HEK293 (cell line): ENCODE measurements at regions not wholly inside any gene's neighbourhood (a gene's known extent, or its start where the extent isn't known, plus 50 kb on each side); places are given as distances from the start of the nearest gene placed in this dataset.

Experiments
- CTCF ChIA-PET: fragments of 350-600 bp; formaldehyde crosslinking; extraction: SDS; loops from one replicate; lab custom pipeline; 2021; ENCODE audit warnings: antibody characterized with exemption; lab: Yijun Ruan, JAX
- POLR2A ChIA-PET: fragments of 300-600 bp; formaldehyde crosslinking; extraction: SDS; loops from one replicate; lab custom pipeline; 2020; ENCODE audit warnings: antibody characterized with exemption, inconsistent platforms; lab: Yijun Ruan, JAX
- H3K27ac ChIP-seq: fragments of 200-500 bp; sonication (Bioruptor generic); 2 replicates; pipeline ENCODE4 v1.5.1; 2014; ENCODE audit warnings: low read depth, low read length, control low read depth, inconsistent platforms; ENCODE audit errors: extremely low read depth
- H3K36me3 ChIP-seq, 2 experiments: fragments of 200-500 bp in 1 of 2; sonication (Bioruptor generic) in 1 of 2; 1 replicate in 1 of 2; 2 replicates in 1 of 2; pipeline ENCODE4 v1.5.1; 2014 to 2017; ENCODE audit warnings: inconsistent platforms in 2 of 2, low read length in 2 of 2; ENCODE audit not compliant: control insufficient read depth in 2 of 2, insufficient read depth in 1 of 2
- H3K4me1 ChIP-seq: fragments of 200-500 bp; sonication (Bioruptor generic); 2 replicates; pipeline ENCODE4 v1.5.1; 2014; ENCODE audit warnings: mild to moderate bottlenecking, low read length, inconsistent platforms; ENCODE audit not compliant: control insufficient read depth, insufficient read depth
- H3K4me3 ChIP-seq: 2 replicates; pipeline ENCODE4 v1.5.1; 2011; ENCODE audit warnings: low read depth, mild to moderate bottlenecking, control low read depth, low read length, moderate library complexity
- H3K9me3 ChIP-seq: fragments of 200-500 bp; sonication (Bioruptor generic); 2 replicates; pipeline ENCODE4 v1.5.1; 2014; ENCODE audit warnings: low read depth, low read length, inconsistent platforms; ENCODE audit not compliant: control insufficient read depth, insufficient read depth
- BCL11B ChIP-seq: fragments of 450-650 bp; formaldehyde crosslinking; IDR thresholded peaks from 2 replicates; pipeline ENCODE4 v1.5.1; 2016; ENCODE audit warnings: low read depth, missing biosample characterization, missing genetic modification characterization
- GLI2 ChIP-seq: fragments of 450-650 bp; formaldehyde crosslinking; IDR thresholded peaks from 2 replicates; pipeline ENCODE4; 2017; ENCODE audit warnings: missing biosample characterization, missing genetic modification characterization, low read depth, borderline replicate concordance
- HOXD13 ChIP-seq: sonication (generic); formaldehyde crosslinking; IDR thresholded peaks from 2 replicates; pipeline ENCODE4 v1.8.0; 2022; ENCODE audit warnings: missing genetic modification reagents, borderline replicate concordance
- KLF1 ChIP-seq: fragments of 450-650 bp; formaldehyde crosslinking; IDR thresholded peaks from 2 replicates; pipeline ENCODE4 v1.5.1; 2016; ENCODE audit warnings: missing biosample characterization, missing genetic modification characterization
- KLF9 ChIP-seq: fragments of 450-650 bp; formaldehyde crosslinking; IDR thresholded peaks from 2 replicates; pipeline ENCODE4 v1.5.1; 2016; ENCODE audit warnings: missing biosample characterization, missing genetic modification characterization, low read depth
- TCF7L2 ChIP-seq: IDR thresholded peaks from 2 replicates; pipeline ENCODE4 v1.6.1; 2011; ENCODE audit warnings: low read depth, mild to moderate bottlenecking, inconsistent platforms, low read length, moderate library complexity, borderline replicate concordance
- ZBTB17 ChIP-seq: fragments of 450-650 bp; formaldehyde crosslinking; IDR thresholded peaks from 2 replicates; pipeline ENCODE4 v1.5.1; 2016; ENCODE audit warnings: missing biosample characterization, missing genetic modification characterization
- ZBTB44 ChIP-seq: fragments of 450-650 bp; IDR thresholded peaks from 2 replicates; pipeline ENCODE4 v1.5.1; 2018; ENCODE audit warnings: missing biosample characterization, mild to moderate bottlenecking, missing genetic modification characterization
- ZNF112 ChIP-seq: fragments of 450-650 bp; formaldehyde crosslinking; IDR thresholded peaks from 2 replicates; pipeline ENCODE4 v1.5.0; 2017; ENCODE audit warnings: missing biosample characterization, missing genetic modification characterization
- ZNF121 ChIP-seq: fragments of 450-650 bp; formaldehyde crosslinking; IDR thresholded peaks from 2 replicates; pipeline ENCODE4 v1.5.1; 2016; ENCODE audit warnings: missing biosample characterization, missing genetic modification characterization
- ZNF19 ChIP-seq: fragments of 450-650 bp; formaldehyde crosslinking; IDR thresholded peaks from 2 replicates; pipeline ENCODE4; 2016; ENCODE audit warnings: missing biosample characterization, missing genetic modification characterization, low read depth
- ZNF214 ChIP-seq: fragments of 450-650 bp; formaldehyde crosslinking; IDR thresholded peaks from 2 replicates; pipeline ENCODE4 v1.5.1; 2017; ENCODE audit warnings: missing biosample characterization, mild to moderate bottlenecking, missing genetic modification characterization, borderline replicate concordance
- ZNF221 ChIP-seq: fragments of 450-650 bp; formaldehyde crosslinking; IDR thresholded peaks from 2 replicates; pipeline ENCODE4 v1.5.1; 2017; ENCODE audit warnings: missing biosample characterization, missing genetic modification characterization, borderline replicate concordance
- ZNF24 ChIP-seq: fragments of 450-650 bp; formaldehyde crosslinking; IDR thresholded peaks from 2 replicates; pipeline ENCODE4 v1.5.1; 2016; ENCODE audit warnings: missing biosample characterization, missing genetic modification characterization
- ZNF354C ChIP-seq: fragments of 450-650 bp; formaldehyde crosslinking; IDR thresholded peaks from 2 replicates; pipeline ENCODE4 v1.5.1; 2016; ENCODE audit warnings: missing biosample characterization, missing genetic modification characterization, low read depth, borderline replicate concordance
- ZNF426 ChIP-seq: fragments of 450-650 bp; formaldehyde crosslinking; IDR thresholded peaks from 2 replicates; pipeline ENCODE4 v1.5.1; 2017; ENCODE audit warnings: missing biosample characterization, missing genetic modification characterization, mild to moderate bottlenecking, inconsistent platforms, moderate library complexity
- ZNF48 ChIP-seq: fragments of 450-650 bp; formaldehyde crosslinking; IDR thresholded peaks from 2 replicates; pipeline ENCODE4 v1.5.1; 2016; ENCODE audit warnings: missing biosample characterization, missing genetic modification characterization
- ZNF549 ChIP-seq: fragments of 450-650 bp; IDR thresholded peaks from 2 replicates; pipeline ENCODE4 v1.5.1; 2018; ENCODE audit warnings: missing biosample characterization, missing genetic modification characterization, mild to moderate bottlenecking, inconsistent platforms, moderate library complexity
- ZNF571 ChIP-seq: fragments of 450-650 bp; formaldehyde crosslinking; IDR thresholded peaks from 2 replicates; pipeline ENCODE4 v1.5.0; 2017; ENCODE audit warnings: missing biosample characterization, missing genetic modification characterization
- ZNF654 ChIP-seq: fragments of 450-650 bp; formaldehyde crosslinking; IDR thresholded peaks from 2 replicates; pipeline ENCODE4 v1.5.1; 2016; ENCODE audit warnings: low read depth, missing biosample characterization, missing genetic modification characterization
- ZNF792 ChIP-seq: fragments of 450-650 bp; formaldehyde crosslinking; IDR thresholded peaks from 2 replicates; pipeline ENCODE4 v1.5.1; 2016; ENCODE audit warnings: missing biosample characterization, missing genetic modification characterization
- ZNF830 ChIP-seq: fragments of 450-650 bp; IDR thresholded peaks from 2 replicates; pipeline ENCODE4 v1.5.0; 2018; ENCODE audit warnings: missing biosample characterization, missing genetic modification characterization, low read depth, mild to moderate bottlenecking, moderate library complexity
- TF ChIP-seq, protein P1 (sequence below): fragments of 450-650 bp; formaldehyde crosslinking; IDR thresholded peaks from 2 replicates; pipeline ENCODE4 v1.5.1; 2016; ENCODE audit warnings: missing biosample characterization, missing genetic modification characterization
- TF ChIP-seq, protein P2 (sequence below): fragments of 450-650 bp; formaldehyde crosslinking; IDR thresholded peaks from 2 replicates; pipeline ENCODE4 v1.5.1; 2016; ENCODE audit warnings: missing biosample characterization, missing genetic modification characterization, borderline replicate concordance
- TF ChIP-seq, protein P3 (sequence below): fragments of 450-650 bp; formaldehyde crosslinking; IDR thresholded peaks from 2 replicates; pipeline ENCODE4 v1.5.1; 2016; ENCODE audit warnings: missing biosample characterization, missing genetic modification characterization
- TF ChIP-seq, protein P4 (sequence below): fragments of 450-650 bp; formaldehyde crosslinking; IDR thresholded peaks from 2 replicates; pipeline ENCODE4 v1.5.1; 2016; ENCODE audit warnings: missing biosample characterization, missing genetic modification characterization

DNA sequence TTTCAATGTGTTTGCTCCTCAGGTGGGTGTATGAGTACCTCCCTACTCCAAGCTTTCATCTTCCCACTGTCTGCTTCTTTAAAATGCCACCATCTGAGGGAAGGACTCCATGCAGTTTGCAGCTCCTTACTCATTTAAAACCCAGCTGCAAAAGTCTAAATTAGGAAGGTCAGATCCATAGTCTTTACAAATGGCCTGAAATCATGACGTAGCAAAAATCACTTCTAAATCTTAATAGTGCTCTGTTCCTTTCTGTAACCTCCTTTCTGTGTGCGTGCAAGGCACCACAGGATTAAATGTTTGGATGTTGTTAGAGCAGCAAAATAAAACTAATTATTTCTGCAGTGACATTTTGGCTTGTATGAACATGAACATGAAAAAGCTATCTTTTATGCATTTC, 366.9 kb upstream of the IGFBP3 start:
- CTCF ChIA-PET, result interaction anchor here (0.6 to 1.2 kb wide), 3 partner anchors 24 to 371 kb away, joined by 3 to 4 read pairs (median 4); no protein-coding TSS in a partner anchor

DNA sequence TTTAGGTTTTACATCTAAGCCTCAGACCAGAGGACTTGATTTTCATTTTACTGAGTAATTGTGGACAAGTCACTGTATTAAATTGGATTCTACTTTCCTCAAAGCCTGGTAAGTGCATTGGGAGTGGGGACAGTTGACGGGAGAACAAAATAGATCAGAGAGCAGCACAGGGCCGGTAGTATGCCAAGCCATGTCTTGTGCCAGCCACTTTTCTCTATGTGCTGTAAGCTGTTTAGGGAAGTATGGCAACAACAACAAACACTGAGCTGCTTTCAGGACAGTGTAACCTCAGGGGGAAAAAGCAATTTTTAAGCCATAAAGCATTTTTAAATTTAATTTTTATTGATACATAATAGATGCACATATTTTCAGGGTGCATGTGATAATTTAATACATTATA, 365.9 kb upstream of the IGFBP3 start:
- TF ChIP-seq ZNF426 (tag by site-specific recombination), result no peak
- no peak for TF ChIP-seq ZNF121 (tag by site-specific recombination)
- TF ChIP-seq, protein P1, sequence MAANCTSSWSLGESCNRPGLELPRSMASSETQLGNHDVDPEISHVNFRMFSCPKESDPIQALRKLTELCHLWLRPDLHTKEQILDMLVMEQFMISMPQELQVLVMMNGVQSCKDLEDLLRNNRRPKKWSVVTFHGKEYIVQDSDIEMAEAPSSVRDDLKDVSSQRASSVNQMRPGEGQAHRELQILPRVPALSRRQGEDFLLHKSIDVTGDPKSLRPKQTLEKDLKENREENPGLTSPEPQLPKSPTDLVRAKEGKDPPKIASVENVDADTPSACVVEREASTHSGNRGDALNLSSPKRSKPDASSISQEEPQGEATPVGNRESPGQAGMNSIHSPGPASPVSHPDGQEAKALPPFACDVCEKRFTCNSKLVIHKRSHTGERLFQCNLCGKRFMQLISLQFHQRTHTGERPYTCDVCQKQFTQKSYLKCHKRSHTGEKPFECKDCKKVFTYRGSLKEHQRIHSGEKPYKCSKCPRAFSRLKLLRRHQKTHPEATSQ, result no peak
- TF ChIP-seq ZNF654 (tag by site-specific recombination), result no peak
- TF ChIP-seq ZBTB44 (tag by site-specific recombination), result no peak
- TF ChIP-seq ZNF830, result no peak
- TF ChIP-seq, protein P2, sequence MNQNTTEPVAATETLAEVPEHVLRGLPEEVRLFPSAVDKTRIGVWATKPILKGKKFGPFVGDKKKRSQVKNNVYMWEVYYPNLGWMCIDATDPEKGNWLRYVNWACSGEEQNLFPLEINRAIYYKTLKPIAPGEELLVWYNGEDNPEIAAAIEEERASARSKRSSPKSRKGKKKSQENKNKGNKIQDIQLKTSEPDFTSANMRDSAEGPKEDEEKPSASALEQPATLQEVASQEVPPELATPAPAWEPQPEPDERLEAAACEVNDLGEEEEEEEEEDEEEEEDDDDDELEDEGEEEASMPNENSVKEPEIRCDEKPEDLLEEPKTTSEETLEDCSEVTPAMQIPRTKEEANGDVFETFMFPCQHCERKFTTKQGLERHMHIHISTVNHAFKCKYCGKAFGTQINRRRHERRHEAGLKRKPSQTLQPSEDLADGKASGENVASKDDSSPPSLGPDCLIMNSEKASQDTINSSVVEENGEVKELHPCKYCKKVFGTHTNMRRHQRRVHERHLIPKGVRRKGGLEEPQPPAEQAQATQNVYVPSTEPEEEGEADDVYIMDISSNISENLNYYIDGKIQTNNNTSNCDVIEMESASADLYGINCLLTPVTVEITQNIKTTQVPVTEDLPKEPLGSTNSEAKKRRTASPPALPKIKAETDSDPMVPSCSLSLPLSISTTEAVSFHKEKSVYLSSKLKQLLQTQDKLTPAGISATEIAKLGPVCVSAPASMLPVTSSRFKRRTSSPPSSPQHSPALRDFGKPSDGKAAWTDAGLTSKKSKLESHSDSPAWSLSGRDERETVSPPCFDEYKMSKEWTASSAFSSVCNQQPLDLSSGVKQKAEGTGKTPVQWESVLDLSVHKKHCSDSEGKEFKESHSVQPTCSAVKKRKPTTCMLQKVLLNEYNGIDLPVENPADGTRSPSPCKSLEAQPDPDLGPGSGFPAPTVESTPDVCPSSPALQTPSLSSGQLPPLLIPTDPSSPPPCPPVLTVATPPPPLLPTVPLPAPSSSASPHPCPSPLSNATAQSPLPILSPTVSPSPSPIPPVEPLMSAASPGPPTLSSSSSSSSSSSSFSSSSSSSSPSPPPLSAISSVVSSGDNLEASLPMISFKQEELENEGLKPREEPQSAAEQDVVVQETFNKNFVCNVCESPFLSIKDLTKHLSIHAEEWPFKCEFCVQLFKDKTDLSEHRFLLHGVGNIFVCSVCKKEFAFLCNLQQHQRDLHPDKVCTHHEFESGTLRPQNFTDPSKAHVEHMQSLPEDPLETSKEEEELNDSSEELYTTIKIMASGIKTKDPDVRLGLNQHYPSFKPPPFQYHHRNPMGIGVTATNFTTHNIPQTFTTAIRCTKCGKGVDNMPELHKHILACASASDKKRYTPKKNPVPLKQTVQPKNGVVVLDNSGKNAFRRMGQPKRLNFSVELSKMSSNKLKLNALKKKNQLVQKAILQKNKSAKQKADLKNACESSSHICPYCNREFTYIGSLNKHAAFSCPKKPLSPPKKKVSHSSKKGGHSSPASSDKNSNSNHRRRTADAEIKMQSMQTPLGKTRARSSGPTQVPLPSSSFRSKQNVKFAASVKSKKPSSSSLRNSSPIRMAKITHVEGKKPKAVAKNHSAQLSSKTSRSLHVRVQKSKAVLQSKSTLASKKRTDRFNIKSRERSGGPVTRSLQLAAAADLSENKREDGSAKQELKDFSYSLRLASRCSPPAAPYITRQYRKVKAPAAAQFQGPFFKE, result no peak
- no peak for TF ChIP-seq ZNF24 (tag by site-specific recombination)
- TF ChIP-seq ZNF354C (tag by site-specific recombination), result no peak
- TF ChIP-seq ZNF19, result no peak
- TF ChIP-seq ZNF112 (tag by site-specific recombination), result no peak
- no peak for TF ChIP-seq ZNF48 (tag by site-specific recombination)
- TF ChIP-seq BCL11B (tag by site-specific recombination), result no peak
- no peak overlapping the region for H3K27ac ChIP-seq
- ChIA-PET POLR2A (no interaction called here), CTCF (interaction anchor here (0.6 kb wide), 1 partner anchor 204 kb away, joined by 3 read pairs; no protein-coding TSS in a partner anchor)
- no peaks in the 10 kb centered on the region for H3K4me1 ChIP-seq
- no peaks in the 10 kb centered on the region for H3K36me3 ChIP-seq
- no peak overlapping the region for H3K4me3 ChIP-seq
- no peaks in the 10 kb centered on the region for H3K9me3 ChIP-seq

More for the DNA sequence above, 366.9 kb upstream of the IGFBP3 start:
- no peak overlapping the region for H3K4me3 ChIP-seq
- POLR2A ChIA-PET, result no interaction called here
- no peaks in the 10 kb centered on the region for H3K4me1 ChIP-seq
- no peak overlapping the region for H3K27ac ChIP-seq
- TF ChIP-seq HOXD13 (CRISPR knock-in tag), result no peak
- TF ChIP-seq, protein P3, sequence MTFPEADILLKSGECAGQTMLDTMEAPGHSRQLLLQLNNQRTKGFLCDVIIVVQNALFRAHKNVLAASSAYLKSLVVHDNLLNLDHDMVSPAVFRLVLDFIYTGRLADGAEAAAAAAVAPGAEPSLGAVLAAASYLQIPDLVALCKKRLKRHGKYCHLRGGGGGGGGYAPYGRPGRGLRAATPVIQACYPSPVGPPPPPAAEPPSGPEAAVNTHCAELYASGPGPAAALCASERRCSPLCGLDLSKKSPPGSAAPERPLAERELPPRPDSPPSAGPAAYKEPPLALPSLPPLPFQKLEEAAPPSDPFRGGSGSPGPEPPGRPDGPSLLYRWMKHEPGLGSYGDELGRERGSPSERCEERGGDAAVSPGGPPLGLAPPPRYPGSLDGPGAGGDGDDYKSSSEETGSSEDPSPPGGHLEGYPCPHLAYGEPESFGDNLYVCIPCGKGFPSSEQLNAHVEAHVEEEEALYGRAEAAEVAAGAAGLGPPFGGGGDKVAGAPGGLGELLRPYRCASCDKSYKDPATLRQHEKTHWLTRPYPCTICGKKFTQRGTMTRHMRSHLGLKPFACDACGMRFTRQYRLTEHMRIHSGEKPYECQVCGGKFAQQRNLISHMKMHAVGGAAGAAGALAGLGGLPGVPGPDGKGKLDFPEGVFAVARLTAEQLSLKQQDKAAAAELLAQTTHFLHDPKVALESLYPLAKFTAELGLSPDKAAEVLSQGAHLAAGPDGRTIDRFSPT (tag by site-specific recombination), result no peak
- TF ChIP-seq GLI2 (tag by site-specific recombination), result no peak
- TF ChIP-seq TCF7L2, result no peak
- no peak for TF ChIP-seq ZNF221
- TF ChIP-seq ZNF571 (tag by site-specific recombination), result no peak
- TF ChIP-seq, protein P4, sequence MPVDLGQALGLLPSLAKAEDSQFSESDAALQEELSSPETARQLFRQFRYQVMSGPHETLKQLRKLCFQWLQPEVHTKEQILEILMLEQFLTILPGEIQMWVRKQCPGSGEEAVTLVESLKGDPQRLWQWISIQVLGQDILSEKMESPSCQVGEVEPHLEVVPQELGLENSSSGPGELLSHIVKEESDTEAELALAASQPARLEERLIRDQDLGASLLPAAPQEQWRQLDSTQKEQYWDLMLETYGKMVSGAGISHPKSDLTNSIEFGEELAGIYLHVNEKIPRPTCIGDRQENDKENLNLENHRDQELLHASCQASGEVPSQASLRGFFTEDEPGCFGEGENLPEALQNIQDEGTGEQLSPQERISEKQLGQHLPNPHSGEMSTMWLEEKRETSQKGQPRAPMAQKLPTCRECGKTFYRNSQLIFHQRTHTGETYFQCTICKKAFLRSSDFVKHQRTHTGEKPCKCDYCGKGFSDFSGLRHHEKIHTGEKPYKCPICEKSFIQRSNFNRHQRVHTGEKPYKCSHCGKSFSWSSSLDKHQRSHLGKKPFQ (tag by site-specific recombination), result no peak
- no peak for TF ChIP-seq ZNF792 (tag by site-specific recombination)
- TF ChIP-seq KLF9, result no peak
- no peak for TF ChIP-seq KLF1 (tag by site-specific recombination)
- TF ChIP-seq ZNF214, result no peak
- no peak for TF ChIP-seq ZBTB17 (tag by site-specific recombination)
- no peak for TF ChIP-seq ZNF549 (tag by site-specific recombination)
- no peaks in the 10 kb centered on the region for H3K9me3 ChIP-seq
- no peaks in the 10 kb centered on the region for H3K36me3 ChIP-seq
